Right hindlimb (tissue), 1 donor: ENCODE measurements at regions not wholly inside any gene's neighbourhood (a gene's known extent, or its start where the extent isn't known, plus 50 kb on each side); places are given as distances from the start of the nearest gene placed in this dataset.

Source experiments
- DNase-seq: peaks from one replicate; pipeline ENCODE4 v3.0.0-alpha.2; 2018

- no peak for DNase-seq
Observed at GRCh38 chr22:22092101-22092500, 109.5 kb upstream of the TOP3B start.

GRCh38 chr22:22091400-22091878 lies 108.9 kb upstream of the TOP3B start:
- no peak for DNase-seq

- no peak for DNase-seq
Observed at GRCh38 chr22:22090650-22091399, 108.2 kb upstream of the TOP3B start.

- no peak for DNase-seq
Observed at GRCh38 chr22:22089459-22090308, 107.1 kb upstream of the TOP3B start.

GRCh38 chr22:22088658-22089458 lies 106.3 kb upstream of the TOP3B start:
- DNase-seq, result no peak

- DNase-seq, result no peak
Observed at GRCh38 chr22:22087854-22088657, 105.5 kb upstream of the TOP3B start.

GRCh38 chr22:22086501-22087158 lies 104.0 kb upstream of the TOP3B start:
- no peak for DNase-seq

- no peak for DNase-seq
Observed at GRCh38 chr22:22085702-22086500, 103.3 kb upstream of the TOP3B start.

- no peak for DNase-seq
Observed at GRCh38 chr22:22084089-22084711, 101.6 kb upstream of the TOP3B start.

- no peak for DNase-seq
Observed at GRCh38 chr22:22082960-22083359, 100.4 kb upstream of the TOP3B start.

GRCh38 chr22:22082229-22082835 lies 99.7 kb upstream of the TOP3B start:
- no peak for DNase-seq

- DNase-seq, result no peak
Observed at GRCh38 chr22:22080270-22080669, 97.7 kb upstream of the TOP3B start.

GRCh38 chr22:22079404-22080148 lies 97.0 kb upstream of the TOP3B start:
- DNase-seq, result no peak

- DNase-seq, result no peak
Observed at GRCh38 chr22:22078329-22078728, 95.7 kb upstream of the TOP3B start.

- DNase-seq, result no peak
Observed at GRCh38 chr22:22076932-22077703, 94.5 kb upstream of the TOP3B start.

- DNase-seq, result no peak
Observed at GRCh38 chr22:22076361-22076760, 93.8 kb upstream of the TOP3B start.

GRCh38 chr22:22075382-22076163 lies 93.0 kb upstream of the TOP3B start:
- no peak for DNase-seq
